HepG2 (cell line): ENCODE measurements at regions not wholly inside any gene's neighbourhood (a gene's known extent, or its start where the extent isn't known, plus 50 kb on each side); places are given as distances from the start of the nearest gene placed in this dataset.

Source experiments
- FOXJ3 ChIP-seq: sonication (generic); formaldehyde crosslinking; IDR thresholded peaks from 2 replicates; pipeline ENCODE4 v1.4.0; 2020; ENCODE audit warnings: missing genetic modification reagents, mild to moderate bottlenecking, borderline replicate concordance
- KLF15 ChIP-seq: sonication (generic); formaldehyde crosslinking; IDR thresholded peaks from 2 replicates; pipeline ENCODE4 v1.8.1; 2023; ENCODE audit warnings: borderline replicate concordance, mild to moderate bottlenecking, inconsistent platforms, missing genetic modification reagents, mixed read lengths
- PCBP2 ChIP-seq: fragments of 200-400 bp; formaldehyde crosslinking; optimal IDR thresholded peaks from 2 replicates; pipeline ENCODE3; 2018; ENCODE audit warnings: low read length, low read depth; ENCODE audit not compliant: poor library complexity, severe bottlenecking
- PHF20 ChIP-seq: sonication (generic); formaldehyde crosslinking; IDR thresholded peaks from 2 replicates; pipeline ENCODE4 v1.5.0; 2020; ENCODE audit warnings: mild to moderate bottlenecking, missing genetic modification reagents
- SP2 ChIP-seq: sonication (generic); formaldehyde crosslinking; IDR thresholded peaks from 2 replicates; pipeline ENCODE4 v1.5.1; 2020; ENCODE audit warnings: mild to moderate bottlenecking, missing genetic modification reagents
- ZNF136 ChIP-seq: sonication (generic); formaldehyde crosslinking; IDR thresholded peaks from 2 replicates; pipeline ENCODE4 v1.8.1; 2022; ENCODE audit warnings: low read depth, mild to moderate bottlenecking, moderate library complexity, missing genetic modification reagents
- ZNF552 ChIP-seq: sonication (generic); formaldehyde crosslinking; IDR thresholded peaks from 2 replicates; pipeline ENCODE4 v1.9.0; 2022; ENCODE audit warnings: missing genetic modification reagents, mild to moderate bottlenecking, borderline replicate concordance
- ZNF607 ChIP-seq: sonication (generic); formaldehyde crosslinking; IDR thresholded peaks from 2 replicates; pipeline ENCODE4 v1.5.1; 2020; ENCODE audit warnings: missing genetic modification reagents, mild to moderate bottlenecking, borderline replicate concordance
- ZNF772 ChIP-seq: sonication (generic); formaldehyde crosslinking; IDR thresholded peaks from 2 replicates; pipeline ENCODE4 v1.5.0; 2020; ENCODE audit warnings: mild to moderate bottlenecking, missing genetic modification reagents
- ZSCAN9 ChIP-seq: IDR thresholded peaks from 2 replicates; pipeline ENCODE4 v1.6.1; 2016; ENCODE audit warnings: borderline replicate concordance
- ZZZ3 ChIP-seq: sonication (generic); formaldehyde crosslinking; IDR thresholded peaks from 2 replicates; pipeline ENCODE4 v1.4.0; 2020; ENCODE audit warnings: missing genetic modification reagents, mild to moderate bottlenecking, borderline replicate concordance
- TF ChIP-seq, protein P1 (sequence below): sonication (generic); formaldehyde crosslinking; IDR thresholded peaks from 2 replicates; pipeline ENCODE4 v1.4.0; 2020; ENCODE audit warnings: missing genetic modification reagents
- TF ChIP-seq, protein P2 (sequence below): sonication (generic); formaldehyde crosslinking; IDR thresholded peaks from 2 replicates; pipeline ENCODE4 v1.9.0; 2021; ENCODE audit warnings: missing genetic modification reagents, mild to moderate bottlenecking, borderline replicate concordance
- TF ChIP-seq, protein P3 (sequence below): sonication (generic); formaldehyde crosslinking; conservative IDR thresholded peaks from 2 replicates; pipeline ENCODE4 v1.8.0; 2022; ENCODE audit warnings: mild to moderate bottlenecking, moderate library complexity, missing genetic modification reagents
- TF ChIP-seq, protein P4 (sequence below): sonication (generic); formaldehyde crosslinking; conservative IDR thresholded peaks from 2 replicates; pipeline ENCODE4 v1.4.0; 2020; ENCODE audit warnings: mild to moderate bottlenecking, missing genetic modification reagents, moderate library complexity
- TF ChIP-seq, protein P5 (sequence below): sonication (generic); formaldehyde crosslinking; IDR thresholded peaks from 2 replicates; pipeline ENCODE4 v1.4.0; 2020; ENCODE audit warnings: mild to moderate bottlenecking, low read depth, missing genetic modification reagents

DNA sequence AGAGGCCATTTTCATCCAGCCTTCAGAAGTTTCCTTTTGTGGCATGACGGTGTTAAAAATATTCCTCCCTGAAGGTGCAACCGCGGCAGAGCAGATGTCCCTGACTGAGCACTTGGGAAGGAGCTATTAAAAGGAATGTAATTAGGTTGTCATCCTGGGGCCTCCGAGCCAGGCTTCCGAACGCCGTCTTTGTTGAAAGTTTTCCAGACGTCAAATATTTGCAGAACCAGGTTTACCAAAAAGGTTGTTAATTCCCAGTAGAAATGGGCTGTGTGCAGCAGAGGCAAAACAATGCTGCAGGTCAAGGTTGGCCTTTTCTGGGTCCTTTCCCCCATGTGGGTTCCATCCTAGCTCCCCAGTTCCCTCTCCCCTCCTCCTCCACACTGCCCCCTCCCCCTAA lies 88.8 kb upstream of the CALM2 start (continued):
- TF ChIP-seq, protein P1, sequence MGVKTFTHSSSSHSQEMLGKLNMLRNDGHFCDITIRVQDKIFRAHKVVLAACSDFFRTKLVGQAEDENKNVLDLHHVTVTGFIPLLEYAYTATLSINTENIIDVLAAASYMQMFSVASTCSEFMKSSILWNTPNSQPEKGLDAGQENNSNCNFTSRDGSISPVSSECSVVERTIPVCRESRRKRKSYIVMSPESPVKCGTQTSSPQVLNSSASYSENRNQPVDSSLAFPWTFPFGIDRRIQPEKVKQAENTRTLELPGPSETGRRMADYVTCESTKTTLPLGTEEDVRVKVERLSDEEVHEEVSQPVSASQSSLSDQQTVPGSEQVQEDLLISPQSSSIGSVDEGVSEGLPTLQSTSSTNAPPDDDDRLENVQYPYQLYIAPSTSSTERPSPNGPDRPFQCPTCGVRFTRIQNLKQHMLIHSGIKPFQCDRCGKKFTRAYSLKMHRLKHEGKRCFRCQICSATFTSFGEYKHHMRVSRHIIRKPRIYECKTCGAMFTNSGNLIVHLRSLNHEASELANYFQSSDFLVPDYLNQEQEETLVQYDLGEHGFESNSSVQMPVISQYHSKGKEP (CRISPR knock-in tag): no peak
- no peak for TF ChIP-seq ZNF552 (CRISPR knock-in tag)
- no peak for TF ChIP-seq ZZZ3
- TF ChIP-seq FOXJ3: peak; percentile 22; the same call in 1 of the 2 replicates
- TF ChIP-seq, protein P2, sequence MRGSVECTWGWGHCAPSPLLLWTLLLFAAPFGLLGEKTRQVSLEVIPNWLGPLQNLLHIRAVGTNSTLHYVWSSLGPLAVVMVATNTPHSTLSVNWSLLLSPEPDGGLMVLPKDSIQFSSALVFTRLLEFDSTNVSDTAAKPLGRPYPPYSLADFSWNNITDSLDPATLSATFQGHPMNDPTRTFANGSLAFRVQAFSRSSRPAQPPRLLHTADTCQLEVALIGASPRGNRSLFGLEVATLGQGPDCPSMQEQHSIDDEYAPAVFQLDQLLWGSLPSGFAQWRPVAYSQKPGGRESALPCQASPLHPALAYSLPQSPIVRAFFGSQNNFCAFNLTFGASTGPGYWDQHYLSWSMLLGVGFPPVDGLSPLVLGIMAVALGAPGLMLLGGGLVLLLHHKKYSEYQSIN: no peak
- no peak for TF ChIP-seq ZNF607 (CRISPR knock-in tag)
- no peak for TF ChIP-seq ZSCAN9 (CRISPR knock-in tag)
- no peak for TF ChIP-seq KLF15
- TF ChIP-seq SP2 (CRISPR knock-in tag): no peak
- TF ChIP-seq, protein P3, sequence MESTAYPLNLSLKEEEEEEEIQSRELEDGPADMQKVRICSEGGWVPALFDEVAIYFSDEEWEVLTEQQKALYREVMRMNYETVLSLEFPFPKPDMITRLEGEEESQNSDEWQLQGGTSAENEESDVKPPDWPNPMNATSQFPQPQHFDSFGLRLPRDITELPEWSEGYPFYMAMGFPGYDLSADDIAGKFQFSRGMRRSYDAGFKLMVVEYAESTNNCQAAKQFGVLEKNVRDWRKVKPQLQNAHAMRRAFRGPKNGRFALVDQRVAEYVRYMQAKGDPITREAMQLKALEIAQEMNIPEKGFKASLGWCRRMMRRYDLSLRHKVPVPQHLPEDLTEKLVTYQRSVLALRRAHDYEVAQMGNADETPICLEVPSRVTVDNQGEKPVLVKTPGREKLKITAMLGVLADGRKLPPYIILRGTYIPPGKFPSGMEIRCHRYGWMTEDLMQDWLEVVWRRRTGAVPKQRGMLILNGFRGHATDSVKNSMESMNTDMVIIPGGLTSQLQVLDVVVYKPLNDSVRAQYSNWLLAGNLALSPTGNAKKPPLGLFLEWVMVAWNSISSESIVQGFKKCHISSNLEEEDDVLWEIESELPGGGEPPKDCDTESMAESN (CRISPR knock-in tag): no peak
- TF ChIP-seq, protein P4, sequence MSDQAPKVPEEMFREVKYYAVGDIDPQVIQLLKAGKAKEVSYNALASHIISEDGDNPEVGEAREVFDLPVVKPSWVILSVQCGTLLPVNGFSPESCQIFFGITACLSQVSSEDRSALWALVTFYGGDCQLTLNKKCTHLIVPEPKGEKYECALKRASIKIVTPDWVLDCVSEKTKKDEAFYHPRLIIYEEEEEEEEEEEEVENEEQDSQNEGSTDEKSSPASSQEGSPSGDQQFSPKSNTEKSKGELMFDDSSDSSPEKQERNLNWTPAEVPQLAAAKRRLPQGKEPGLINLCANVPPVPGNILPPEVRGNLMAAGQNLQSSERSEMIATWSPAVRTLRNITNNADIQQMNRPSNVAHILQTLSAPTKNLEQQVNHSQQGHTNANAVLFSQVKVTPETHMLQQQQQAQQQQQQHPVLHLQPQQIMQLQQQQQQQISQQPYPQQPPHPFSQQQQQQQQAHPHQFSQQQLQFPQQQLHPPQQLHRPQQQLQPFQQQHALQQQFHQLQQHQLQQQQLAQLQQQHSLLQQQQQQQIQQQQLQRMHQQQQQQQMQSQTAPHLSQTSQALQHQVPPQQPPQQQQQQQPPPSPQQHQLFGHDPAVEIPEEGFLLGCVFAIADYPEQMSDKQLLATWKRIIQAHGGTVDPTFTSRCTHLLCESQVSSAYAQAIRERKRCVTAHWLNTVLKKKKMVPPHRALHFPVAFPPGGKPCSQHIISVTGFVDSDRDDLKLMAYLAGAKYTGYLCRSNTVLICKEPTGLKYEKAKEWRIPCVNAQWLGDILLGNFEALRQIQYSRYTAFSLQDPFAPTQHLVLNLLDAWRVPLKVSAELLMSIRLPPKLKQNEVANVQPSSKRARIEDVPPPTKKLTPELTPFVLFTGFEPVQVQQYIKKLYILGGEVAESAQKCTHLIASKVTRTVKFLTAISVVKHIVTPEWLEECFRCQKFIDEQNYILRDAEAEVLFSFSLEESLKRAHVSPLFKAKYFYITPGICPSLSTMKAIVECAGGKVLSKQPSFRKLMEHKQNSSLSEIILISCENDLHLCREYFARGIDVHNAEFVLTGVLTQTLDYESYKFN: peak; percentile 56
- TF ChIP-seq PHF20 (CRISPR knock-in tag): no peak
- no peak for TF ChIP-seq ZNF772 (CRISPR knock-in tag)
- TF ChIP-seq, protein P5, sequence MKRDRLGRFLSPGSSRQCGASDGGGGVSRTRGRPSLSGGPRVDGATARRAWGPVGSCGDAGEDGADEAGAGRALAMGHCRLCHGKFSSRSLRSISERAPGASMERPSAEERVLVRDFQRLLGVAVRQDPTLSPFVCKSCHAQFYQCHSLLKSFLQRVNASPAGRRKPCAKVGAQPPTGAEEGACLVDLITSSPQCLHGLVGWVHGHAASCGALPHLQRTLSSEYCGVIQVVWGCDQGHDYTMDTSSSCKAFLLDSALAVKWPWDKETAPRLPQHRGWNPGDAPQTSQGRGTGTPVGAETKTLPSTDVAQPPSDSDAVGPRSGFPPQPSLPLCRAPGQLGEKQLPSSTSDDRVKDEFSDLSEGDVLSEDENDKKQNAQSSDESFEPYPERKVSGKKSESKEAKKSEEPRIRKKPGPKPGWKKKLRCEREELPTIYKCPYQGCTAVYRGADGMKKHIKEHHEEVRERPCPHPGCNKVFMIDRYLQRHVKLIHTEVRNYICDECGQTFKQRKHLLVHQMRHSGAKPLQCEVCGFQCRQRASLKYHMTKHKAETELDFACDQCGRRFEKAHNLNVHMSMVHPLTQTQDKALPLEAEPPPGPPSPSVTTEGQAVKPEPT: no peak
- no peak for TF ChIP-seq ZNF136 (CRISPR knock-in tag)
- no peak for TF ChIP-seq PCBP2
